ENCODE measurements at regions not wholly inside any gene's neighbourhood (a gene's known extent, or its start where the extent isn't known, plus 50 kb on each side); places are given as distances from the start of the nearest gene placed in this dataset.

GRCh38 chr9:110081395-110081794, 126.6 kb downstream of the C9orf152 start (continued):
- TF ChIP-seq ZNF557 (CRISPR knock-in tag; IDR thresholded peaks at IDR 0.05) = no peak
- no peak for TF ChIP-seq POLR2AphosphoS2 (IDR thresholded peaks at IDR 0.05; ENCODE audit: low read depth, low read length)
- TF ChIP-seq ONECUT2 (CRISPR knock-in tag; IDR thresholded peaks at IDR 0.05) = no peak

- POLR2A ChIA-PET = no interaction called here
- H2AFZ ChIP-seq (ENCODE audit: low read length) = no peak overlapping the region
- no peak for DNase-seq (ENCODE audit: low spot score)
- no peak overlapping the region for H3K4me2 ChIP-seq (ENCODE audit: low read depth, low read length)
- ATAC-seq = no peak
- H3K4me1 ChIP-seq (ENCODE audit: insufficient read depth, low read length) = no peaks in the 10 kb centered on the region
- no peaks in the 10 kb centered on the region for H3K36me3 ChIP-seq (replicated peaks in 1 of 2; ENCODE audit: control insufficient read depth in 1 of 2, insufficient read depth in 2 of 2, low read length in 2 of 2)
- in situ Hi-C loops (cut with HindIII; ENCODE audit: extremely low pct_ligation_motif_present, low pct_unique_long_range_greater_than_20kb) (no loop called here), intact Hi-C loops (cut with micrococcal nuclease; ENCODE audit: unreplicated experiment) (loop anchor here (5.0 kb wide), 1 partner anchor 68 kb away; no protein-coding TSS in a partner anchor)
- H3K4me3 ChIP-seq (replicated peaks in 1 of 3; ENCODE audit: insufficient read depth in 1 of 3, low read depth in 2 of 3, low read length in 3 of 3) = no peak overlapping the region
- no peak overlapping the region for H3K9ac ChIP-seq (ENCODE audit: insufficient read depth, low read depth, low read length)
- H3K27me3 ChIP-seq (ENCODE audit: control insufficient read depth in 1 of 2, insufficient read depth in 2 of 2, low read length in 2 of 2) = no peaks in the 10 kb centered on the region
- H3K27ac ChIP-seq (ENCODE audit: extremely low read length, insufficient read depth, low read length) = no peak overlapping the region
- CTCF ChIA-PET (ENCODE audit: low intra/inter-chr PET ratio, low total read pairs) = no interaction called here
- WGBS (ENCODE audit: low lambda C conversion rate) = 85% methylated on average over 3 of the region's 3 CpGs
- H3K79me2 ChIP-seq (ENCODE audit: insufficient read depth, low read length) = no peaks in the 10 kb centered on the region
- BruUV-seq (replicated peaks) = no TSS peak
- no peaks in the 10 kb centered on the region for H3K9me3 ChIP-seq (ENCODE audit: low read length)
- no peak for FAIRE-seq
- no peaks in the 10 kb centered on the region for H4K20me1 ChIP-seq (ENCODE audit: insufficient read depth, low read length)
- TF ChIP-seq TFDP2 (CRISPR knock-in tag; IDR thresholded peaks at IDR 0.05) = no peak
- no peak for TF ChIP-seq NFIC (IDR thresholded peaks at IDR 0.05; ENCODE audit: low read length)
- TF ChIP-seq NCOR1 (IDR thresholded peaks at IDR 0.05; ENCODE audit: borderline replicate concordance, low read length) = no peak
- TF ChIP-seq, protein P1, sequence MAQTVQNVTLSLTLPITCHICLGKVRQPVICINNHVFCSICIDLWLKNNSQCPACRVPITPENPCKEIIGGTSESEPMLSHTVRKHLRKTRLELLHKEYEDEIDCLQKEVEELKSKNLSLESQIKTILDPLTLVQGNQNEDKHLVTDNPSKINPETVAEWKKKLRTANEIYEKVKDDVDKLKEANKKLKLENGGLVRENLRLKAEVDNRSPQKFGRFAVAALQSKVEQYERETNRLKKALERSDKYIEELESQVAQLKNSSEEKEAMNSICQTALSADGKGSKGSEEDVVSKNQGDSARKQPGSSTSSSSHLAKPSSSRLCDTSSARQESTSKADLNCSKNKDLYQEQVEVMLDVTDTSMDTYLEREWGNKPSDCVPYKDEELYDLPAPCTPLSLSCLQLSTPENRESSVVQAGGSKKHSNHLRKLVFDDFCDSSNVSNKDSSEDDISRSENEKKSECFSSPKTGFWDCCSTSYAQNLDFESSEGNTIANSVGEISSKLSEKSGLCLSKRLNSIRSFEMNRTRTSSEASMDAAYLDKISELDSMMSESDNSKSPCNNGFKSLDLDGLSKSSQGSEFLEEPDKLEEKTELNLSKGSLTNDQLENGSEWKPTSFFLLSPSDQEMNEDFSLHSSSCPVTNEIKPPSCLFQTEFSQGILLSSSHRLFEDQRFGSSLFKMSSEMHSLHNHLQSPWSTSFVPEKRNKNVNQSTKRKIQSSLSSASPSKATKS (CRISPR knock-in tag; IDR thresholded peaks at IDR 0.05) = no peak
- TF ChIP-seq ZMAT5 (CRISPR knock-in tag; IDR thresholded peaks at IDR 0.05; ENCODE audit: borderline replicate concordance, low read depth) = no peak
- TF ChIP-seq ZNF652 (CRISPR knock-in tag; IDR thresholded peaks at IDR 0.05; ENCODE audit: borderline replicate concordance, low read depth) = no peak
- no peak for TF ChIP-seq RBFOX2 (IDR thresholded peaks at IDR 0.05; ENCODE audit: low read depth, low read length)
- TF ChIP-seq NFYB (CRISPR knock-in tag; IDR thresholded peaks at IDR 0.05) = no peak
- no peak for TF ChIP-seq CHCHD3 (CRISPR knock-in tag; IDR thresholded peaks at IDR 0.05)
- TF ChIP-seq, protein P2, sequence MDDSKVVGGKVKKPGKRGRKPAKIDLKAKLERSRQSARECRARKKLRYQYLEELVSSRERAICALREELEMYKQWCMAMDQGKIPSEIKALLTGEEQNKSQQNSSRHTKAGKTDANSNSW (CRISPR knock-in tag; IDR thresholded peaks at IDR 0.05; ENCODE audit: borderline replicate concordance) = no peak
- TF ChIP-seq TFAP4 (IDR thresholded peaks at IDR 0.05; ENCODE audit: borderline replicate concordance, low read depth) = no peak
These were observed 124.1 kb downstream of the C9orf152 start for GRCh38 chr9:110083866-110084265.
